NOMO-1 treated with DMSO at 0.1 percent for 48 hours (cell line): ENCODE measurements at regions not wholly inside any gene's neighbourhood (a gene's known extent, or its start where the extent isn't known, plus 50 kb on each side); places are given as distances from the start of the nearest gene placed in this dataset.
"Not testable (repeated sequence)": the region's sequence is repeated elsewhere in the genome, so short reads cannot be mapped to it uniquely, and the experiment has no call there.

ENCODE experiments used
- DNase-seq: peaks from one replicate; lab custom pipeline; 2025; ENCODE audit not compliant: unreplicated experiment; lab: John Stamatoyannopoulos, UW

GRCh38 chr18:38883111-38883510 lies 1317.5 kb upstream of the CELF4 start:
- no peak for DNase-seq

- no peak for DNase-seq
These were observed 1314.3 kb upstream of the CELF4 start for GRCh38 chr18:38879871-38880270.

GRCh38 chr18:38872342-38872741 lies 1306.7 kb upstream of the CELF4 start:
- DNase-seq, result no peak

GRCh38 chr18:38868757-38869156 lies 1303.2 kb upstream of the CELF4 start:
- no peak for DNase-seq

- no peak for DNase-seq
These were observed 1302.1 kb upstream of the CELF4 start for GRCh38 chr18:38867680-38868079.

GRCh38 chr18:38851526-38851925 lies 1285.9 kb upstream of the CELF4 start:
- no peak for DNase-seq

GRCh38 chr18:38847326-38847725 lies 1281.7 kb upstream of the CELF4 start:
- no peak for DNase-seq

GRCh38 chr18:38843291-38843690 lies 1277.7 kb upstream of the CELF4 start:
- no peak for DNase-seq

GRCh38 chr18:38826247-38826646 lies 1260.6 kb upstream of the CELF4 start:
- no peak for DNase-seq

- no peak for DNase-seq
These were observed 1245.6 kb upstream of the CELF4 start for GRCh38 chr18:38811209-38811608.

- no peak for DNase-seq
These were observed 1245.2 kb upstream of the CELF4 start for GRCh38 chr18:38810789-38811188.

GRCh38 chr18:38807915-38808314 lies 1242.3 kb upstream of the CELF4 start:
- DNase-seq, result no peak

- no peak for DNase-seq
These were observed 1239.7 kb upstream of the CELF4 start for GRCh38 chr18:38805256-38805655.

GRCh38 chr18:38801640-38802039 lies 1236.0 kb upstream of the CELF4 start:
- DNase-seq, result no peak

GRCh38 chr18:38796762-38797161 lies 1231.2 kb upstream of the CELF4 start:
- no peak for DNase-seq

GRCh38 chr18:38792731-38793130 lies 1227.1 kb upstream of the CELF4 start:
- DNase-seq, result no peak

- DNase-seq, result no peak
These were observed 1225.2 kb upstream of the CELF4 start for GRCh38 chr18:38790786-38791185.

- DNase-seq, result no peak
These were observed 1224.7 kb upstream of the CELF4 start for GRCh38 chr18:38790303-38790702.

GRCh38 chr18:38789141-38789540 lies 1223.5 kb upstream of the CELF4 start:
- no peak for DNase-seq

GRCh38 chr18:38786906-38787305 lies 1221.3 kb upstream of the CELF4 start:
- DNase-seq, result no peak

- not testable (repeated sequence) for DNase-seq
These were observed 1206.0 kb upstream of the CELF4 start for GRCh38 chr18:38771620-38772019.

- no peak for DNase-seq
These were observed 1202.9 kb upstream of the CELF4 start for GRCh38 chr18:38768504-38768903.

GRCh38 chr18:38759457-38759856 lies 1193.9 kb upstream of the CELF4 start:
- no peak for DNase-seq

GRCh38 chr18:38756436-38756835 lies 1190.8 kb upstream of the CELF4 start:
- DNase-seq, result no peak
